ENCODE measurements at regions not wholly inside any gene's neighbourhood (a gene's known extent, or its start where the extent isn't known, plus 50 kb on each side); places are given as distances from the start of the nearest gene placed in this dataset.

DNA sequence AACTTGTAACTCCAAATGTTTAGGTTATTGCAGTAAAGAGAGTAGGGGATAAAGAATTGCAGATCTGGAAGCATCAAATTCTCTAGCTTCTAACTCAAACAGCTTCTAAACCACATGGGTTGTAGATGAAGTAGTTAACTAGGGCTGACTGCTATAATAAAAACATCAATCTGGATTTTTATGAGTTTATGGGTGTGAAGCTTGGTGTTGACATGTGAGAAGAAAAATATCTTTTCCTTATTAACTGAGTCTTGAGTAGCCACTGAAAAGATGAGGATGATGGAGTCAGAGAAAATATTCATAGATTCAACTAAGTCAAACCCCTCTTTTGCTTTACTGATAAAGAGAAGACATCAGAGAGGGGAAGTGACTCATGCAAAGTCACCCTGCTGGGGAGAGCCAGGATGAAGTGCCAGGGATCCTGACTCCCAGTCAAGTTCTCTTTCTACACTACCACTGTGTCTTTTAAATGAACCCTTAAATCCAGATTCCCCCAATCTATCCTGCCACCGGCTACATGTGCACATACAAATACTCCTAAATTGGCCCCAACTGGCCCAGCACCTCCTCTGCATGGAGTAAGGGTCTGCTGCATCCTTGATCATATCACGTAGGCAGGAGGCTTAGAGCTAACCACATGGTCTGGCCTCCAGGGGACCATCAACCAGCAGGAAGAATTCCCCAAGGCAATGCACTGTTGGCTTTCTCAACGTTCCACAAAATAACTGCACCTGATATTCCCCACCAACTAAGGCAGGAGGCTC is 264.0 kb upstream of the CCL2 start:
- TF ChIP-seq, protein P1, sequence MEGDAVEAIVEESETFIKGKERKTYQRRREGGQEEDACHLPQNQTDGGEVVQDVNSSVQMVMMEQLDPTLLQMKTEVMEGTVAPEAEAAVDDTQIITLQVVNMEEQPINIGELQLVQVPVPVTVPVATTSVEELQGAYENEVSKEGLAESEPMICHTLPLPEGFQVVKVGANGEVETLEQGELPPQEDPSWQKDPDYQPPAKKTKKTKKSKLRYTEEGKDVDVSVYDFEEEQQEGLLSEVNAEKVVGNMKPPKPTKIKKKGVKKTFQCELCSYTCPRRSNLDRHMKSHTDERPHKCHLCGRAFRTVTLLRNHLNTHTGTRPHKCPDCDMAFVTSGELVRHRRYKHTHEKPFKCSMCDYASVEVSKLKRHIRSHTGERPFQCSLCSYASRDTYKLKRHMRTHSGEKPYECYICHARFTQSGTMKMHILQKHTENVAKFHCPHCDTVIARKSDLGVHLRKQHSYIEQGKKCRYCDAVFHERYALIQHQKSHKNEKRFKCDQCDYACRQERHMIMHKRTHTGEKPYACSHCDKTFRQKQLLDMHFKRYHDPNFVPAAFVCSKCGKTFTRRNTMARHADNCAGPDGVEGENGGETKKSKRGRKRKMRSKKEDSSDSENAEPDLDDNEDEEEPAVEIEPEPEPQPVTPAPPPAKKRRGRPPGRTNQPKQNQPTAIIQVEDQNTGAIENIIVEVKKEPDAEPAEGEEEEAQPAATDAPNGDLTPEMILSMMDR (IDR thresholded peaks at IDR 0.05) = no peak
- TF ChIP-seq EP300 (IDR thresholded peaks at IDR 0.05) (no peak), POLR2AphosphoS5 (IDR thresholded peaks at IDR 0.05) (no peak), POLR2A (IDR thresholded peaks at IDR 0.05) (no peak)
